ENCODE measurements at regions not wholly inside any gene's neighbourhood (a gene's known extent, or its start where the extent isn't known, plus 50 kb on each side); places are given as distances from the start of the nearest gene placed in this dataset.

DNA sequence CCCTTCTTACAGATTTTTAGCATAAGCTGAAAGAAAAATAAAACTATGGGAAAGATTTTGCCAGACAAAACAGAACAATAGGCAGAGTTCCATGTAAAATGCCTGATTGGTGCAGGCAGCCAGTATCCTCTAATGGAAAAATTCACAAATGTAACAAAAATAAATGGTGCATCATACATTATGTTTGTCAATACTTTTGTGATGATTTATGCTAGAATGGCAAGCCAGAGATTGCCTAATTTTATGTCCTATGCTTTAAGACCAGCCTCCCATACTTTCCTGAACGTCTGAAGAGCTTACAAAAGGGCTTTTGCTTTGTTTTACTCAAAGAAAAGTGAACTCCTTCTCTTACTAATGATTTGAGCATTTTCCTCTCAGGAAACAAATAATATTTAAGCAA lies 81.5 kb upstream of the KCNJ15 start:
- H3K4me1 ChIP-seq, result peaks cover 6 to 19% (median 10%) of the 10 kb centered on the region in 4 donors
- no peak overlapping the region for H3K27ac ChIP-seq
- H3K9me3 ChIP-seq, result no peaks in the 10 kb centered on the region
- intact Hi-C loops (cut with DNase I; ENCODE audit: low total_unique reads), result no loop called here
- no peak for DNase-seq
- no peak overlapping the region for H3K4me3 ChIP-seq
- TF ChIP-seq POLR2AphosphoS5 (IDR thresholded peaks at IDR 0.05) (no peak), POLR2A (IDR thresholded peaks at IDR 0.05) (no peak), EP300 (IDR thresholded peaks at IDR 0.05) (no peak)
- TF ChIP-seq, protein P1, sequence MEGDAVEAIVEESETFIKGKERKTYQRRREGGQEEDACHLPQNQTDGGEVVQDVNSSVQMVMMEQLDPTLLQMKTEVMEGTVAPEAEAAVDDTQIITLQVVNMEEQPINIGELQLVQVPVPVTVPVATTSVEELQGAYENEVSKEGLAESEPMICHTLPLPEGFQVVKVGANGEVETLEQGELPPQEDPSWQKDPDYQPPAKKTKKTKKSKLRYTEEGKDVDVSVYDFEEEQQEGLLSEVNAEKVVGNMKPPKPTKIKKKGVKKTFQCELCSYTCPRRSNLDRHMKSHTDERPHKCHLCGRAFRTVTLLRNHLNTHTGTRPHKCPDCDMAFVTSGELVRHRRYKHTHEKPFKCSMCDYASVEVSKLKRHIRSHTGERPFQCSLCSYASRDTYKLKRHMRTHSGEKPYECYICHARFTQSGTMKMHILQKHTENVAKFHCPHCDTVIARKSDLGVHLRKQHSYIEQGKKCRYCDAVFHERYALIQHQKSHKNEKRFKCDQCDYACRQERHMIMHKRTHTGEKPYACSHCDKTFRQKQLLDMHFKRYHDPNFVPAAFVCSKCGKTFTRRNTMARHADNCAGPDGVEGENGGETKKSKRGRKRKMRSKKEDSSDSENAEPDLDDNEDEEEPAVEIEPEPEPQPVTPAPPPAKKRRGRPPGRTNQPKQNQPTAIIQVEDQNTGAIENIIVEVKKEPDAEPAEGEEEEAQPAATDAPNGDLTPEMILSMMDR (IDR thresholded peaks at IDR 0.05), result no peak
- WGBS, 5 donors, result 50 to 74% (median 65%) methylated on average over 1 of the region's 1 CpG
- H3K36me3 ChIP-seq, result no peaks in the 10 kb centered on the region
- H3K27me3 ChIP-seq, result no peaks in the 10 kb centered on the region

DNA sequence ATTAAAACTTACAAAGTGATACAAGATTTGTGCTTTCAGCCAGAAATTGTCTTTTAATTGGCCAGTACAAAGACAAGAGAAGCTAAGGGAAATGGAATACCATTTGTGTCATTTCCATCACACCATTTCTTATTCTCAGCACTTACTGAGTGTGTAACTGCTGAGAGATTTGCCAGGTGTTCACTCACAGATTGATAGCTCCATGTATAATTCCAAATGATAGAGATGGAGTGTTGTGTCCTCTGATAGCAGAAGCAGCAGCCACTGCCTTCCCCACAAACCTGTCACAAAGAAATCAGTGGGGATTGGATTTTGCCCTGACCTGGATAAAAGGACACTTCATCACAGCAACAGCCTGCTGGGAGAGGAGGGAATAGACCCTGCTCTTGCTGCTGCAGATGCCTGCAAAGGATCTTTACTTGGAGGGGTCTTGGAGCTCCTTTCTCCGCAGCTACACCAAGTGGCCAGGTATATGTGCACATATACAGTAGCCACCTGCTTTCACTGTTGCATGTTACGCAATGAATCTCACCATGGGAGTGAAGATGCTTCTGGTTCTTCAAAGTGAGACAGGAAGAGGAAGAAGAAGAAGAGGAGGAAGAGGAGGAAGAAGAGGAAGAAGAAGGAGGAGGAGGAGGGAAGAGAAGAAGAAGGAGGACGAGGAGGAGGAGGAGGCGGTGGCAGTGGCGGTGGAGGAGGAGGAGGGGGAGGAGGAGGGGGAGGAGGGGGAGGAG lies 78.7 kb upstream of the KCNJ15 start:
- intact Hi-C loops (cut with DNase I; ENCODE audit: low total_unique reads), result no loop called here
- 83 to 94% (median 91%) methylated on average over 2 to 5 of the region's 5 CpGs for WGBS, 5 donors
- no peaks in the 10 kb centered on the region for H3K9me3 ChIP-seq

DNA sequence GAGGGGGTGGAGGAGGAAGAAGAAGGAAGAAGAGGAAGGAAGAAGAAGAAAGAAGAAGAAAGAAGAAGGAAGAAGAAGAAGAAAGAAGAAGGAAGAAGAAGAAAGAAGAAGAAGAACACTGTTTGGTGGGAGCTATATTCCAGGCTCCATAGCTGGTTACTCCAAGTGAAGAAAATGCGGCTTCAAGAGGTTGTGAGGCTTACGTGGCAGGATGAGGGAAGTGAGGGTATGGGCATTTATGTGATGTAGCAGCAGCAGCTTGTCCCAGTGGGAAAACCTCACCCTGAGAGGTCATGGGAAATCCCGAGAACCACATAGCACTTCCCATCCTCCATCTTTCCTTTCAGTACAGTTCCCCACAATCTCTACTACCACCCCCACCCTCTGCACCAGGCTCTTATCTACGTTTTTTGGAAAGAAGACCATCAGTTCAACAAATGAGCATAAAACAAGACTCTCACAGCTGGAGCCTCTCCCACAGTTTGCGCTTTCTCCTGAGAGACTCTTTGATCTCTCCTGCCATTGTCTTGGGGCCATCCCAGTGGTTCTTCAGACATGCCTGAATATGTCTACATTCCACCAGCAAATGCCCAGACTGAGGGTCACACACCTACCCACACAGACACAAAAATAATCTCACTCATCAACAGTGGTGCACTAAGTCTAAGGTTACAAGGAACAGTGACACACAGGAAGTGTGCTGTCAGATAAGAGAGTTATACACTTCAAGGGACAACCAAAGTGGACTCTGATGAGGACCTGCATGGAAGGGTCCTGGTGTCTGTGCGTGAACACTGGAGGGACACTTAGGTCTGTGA lies 77.9 kb upstream of the KCNJ15 start:
- Histone ChIP-seq H3K27me3 (no peaks in the 10 kb centered on the region), H3K36me3 (no peaks in the 10 kb centered on the region), H3K27ac (no peak overlapping the region), H3K4me1 (no peaks in the 10 kb centered on the region), H3K9me3 (no peaks in the 10 kb centered on the region), H3K4me3 (no peak overlapping the region)
- TF ChIP-seq POLR2A (IDR thresholded peaks at IDR 0.05) (no peak), EP300 (IDR thresholded peaks at IDR 0.05) (no peak), POLR2AphosphoS5 (IDR thresholded peaks at IDR 0.05) (no peak)
- TF ChIP-seq, protein P1 (IDR thresholded peaks at IDR 0.05), result no peak
- WGBS, 5 donors, result 80 to 86% (median 83%) methylated on average over 6 of the region's 6 CpGs
- no peak for DNase-seq
- intact Hi-C loops (cut with DNase I; ENCODE audit: low total_unique reads), result no loop called here

More for the DNA sequence above, 78.7 kb upstream of the KCNJ15 start:
- Histone ChIP-seq H3K27me3 (no peaks in the 10 kb centered on the region), H3K27ac (no peak overlapping the region), H3K4me1 (no peaks in the 10 kb centered on the region), H3K4me3 (no peak overlapping the region), H3K36me3 (no peaks in the 10 kb centered on the region)
- DNase-seq, result no peak
- TF ChIP-seq POLR2AphosphoS5 (IDR thresholded peaks at IDR 0.05) (no peak), EP300 (IDR thresholded peaks at IDR 0.05) (no peak), POLR2A (IDR thresholded peaks at IDR 0.05) (no peak)
- TF ChIP-seq, protein P1 (IDR thresholded peaks at IDR 0.05), result no peak

DNA sequence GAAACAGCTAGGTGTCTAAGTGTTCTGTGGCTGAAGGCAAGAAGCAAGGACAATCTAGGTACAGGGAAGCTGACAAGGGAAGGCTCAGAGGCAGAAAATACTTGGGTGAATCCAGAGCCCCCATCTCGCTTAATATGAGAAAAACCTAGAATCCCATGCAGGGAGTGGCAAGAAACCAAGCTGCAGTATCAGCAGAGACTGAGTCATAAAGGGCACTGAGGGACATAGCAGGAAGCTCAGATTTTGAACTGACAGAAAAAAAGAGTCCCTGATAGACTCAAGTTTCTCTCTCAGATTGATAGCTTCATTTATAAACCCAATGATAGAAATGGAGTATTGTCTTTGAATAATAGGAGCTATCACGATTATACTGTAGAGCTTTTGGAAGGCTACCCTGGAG lies 77.3 kb upstream of the KCNJ15 start:
- Histone ChIP-seq H3K36me3 (no peaks in the 10 kb centered on the region), H3K4me3 (no peak overlapping the region), H3K27me3 (no peaks in the 10 kb centered on the region), H3K27ac (no peak overlapping the region), H3K4me1 (no peaks in the 10 kb centered on the region), H3K9me3 (no peaks in the 10 kb centered on the region)
- 80 to 95% (median 88%) methylated on average over 2 of the region's 2 CpGs for WGBS, 5 donors
- no peak for DNase-seq
- no peak for TF ChIP-seq EP300 (IDR thresholded peaks at IDR 0.05)
- no peak for TF ChIP-seq POLR2A (IDR thresholded peaks at IDR 0.05)
- no peak for TF ChIP-seq POLR2AphosphoS5 (IDR thresholded peaks at IDR 0.05)
- TF ChIP-seq, protein P1 (IDR thresholded peaks at IDR 0.05), result no peak
- intact Hi-C loops (cut with DNase I; ENCODE audit: low total_unique reads), result no loop called here

Data from stomach (tissue), 8 donors.